NCI-H2081 (cell line): ENCODE measurements at regions not wholly inside any gene's neighbourhood (a gene's known extent, or its start where the extent isn't known, plus 50 kb on each side); places are given as distances from the start of the nearest gene placed in this dataset.

Experiments used
- DNase-seq, 2 experiments: peaks; one replicate each; lab custom pipeline; 2025; lab: John Stamatoyannopoulos, UW

GRCh38 chr17:71917715-71918114 is 203.1 kb upstream of the SOX9 start:
- no peak for DNase-seq

- DNase-seq, result no peak
These were observed 201.6 kb upstream of the SOX9 start for GRCh38 chr17:71919186-71919585.

- no peak for DNase-seq
These were observed 200.9 kb upstream of the SOX9 start for GRCh38 chr17:71919896-71920295.

DNA sequence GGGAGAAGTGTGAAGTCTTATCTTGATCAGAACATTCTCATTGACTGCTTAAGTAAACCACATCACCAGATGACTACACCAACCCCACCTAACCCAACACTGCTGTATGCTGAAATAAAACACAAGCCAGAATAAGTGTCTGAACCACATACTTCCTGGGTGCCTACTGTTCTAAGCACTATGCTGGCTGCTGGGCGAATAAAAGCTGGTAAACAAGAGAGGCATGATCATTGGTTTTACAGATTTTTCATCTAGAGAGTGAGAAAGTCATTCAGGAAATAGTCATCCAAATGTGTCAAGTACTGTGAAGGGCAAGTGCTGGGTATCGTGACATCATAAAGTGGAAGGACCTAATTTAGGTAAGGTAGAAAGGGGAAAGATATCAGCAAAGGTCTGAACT is 199.0 kb upstream of the SOX9 start:
- no peak for DNase-seq

- no peak for DNase-seq
These were observed 198.4 kb upstream of the SOX9 start for GRCh38 chr17:71922439-71922838.

DNA sequence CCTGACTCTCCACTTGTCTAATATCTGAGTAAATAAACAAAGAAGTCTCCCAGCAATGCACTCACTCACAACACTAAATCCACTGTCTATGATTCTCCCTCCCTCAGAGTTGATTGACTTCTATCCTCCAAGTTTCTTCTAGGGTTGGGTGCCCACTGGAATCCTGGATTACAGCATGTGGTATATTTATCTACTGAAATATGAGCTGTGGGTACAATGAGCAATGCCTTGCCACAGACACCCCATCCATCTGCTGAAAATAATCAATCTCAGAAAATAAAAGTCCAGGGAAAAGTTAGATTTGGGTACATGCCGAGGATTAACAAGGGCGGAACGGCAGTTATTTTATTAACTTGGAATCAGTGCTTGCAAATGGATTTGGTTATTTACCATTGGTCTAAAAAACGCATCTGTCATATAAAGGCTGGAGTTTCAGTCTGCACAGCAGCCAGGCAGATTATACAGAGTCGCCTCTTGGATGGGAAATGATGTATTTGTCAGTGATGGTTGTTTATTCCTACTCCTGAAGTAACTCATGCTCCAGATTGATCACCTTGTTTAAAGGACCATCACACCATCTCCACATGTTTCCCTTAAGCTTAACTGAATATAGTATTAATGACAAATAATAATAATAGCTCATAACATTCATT is 193.9 kb upstream of the SOX9 start:
- no peak for DNase-seq

DNA sequence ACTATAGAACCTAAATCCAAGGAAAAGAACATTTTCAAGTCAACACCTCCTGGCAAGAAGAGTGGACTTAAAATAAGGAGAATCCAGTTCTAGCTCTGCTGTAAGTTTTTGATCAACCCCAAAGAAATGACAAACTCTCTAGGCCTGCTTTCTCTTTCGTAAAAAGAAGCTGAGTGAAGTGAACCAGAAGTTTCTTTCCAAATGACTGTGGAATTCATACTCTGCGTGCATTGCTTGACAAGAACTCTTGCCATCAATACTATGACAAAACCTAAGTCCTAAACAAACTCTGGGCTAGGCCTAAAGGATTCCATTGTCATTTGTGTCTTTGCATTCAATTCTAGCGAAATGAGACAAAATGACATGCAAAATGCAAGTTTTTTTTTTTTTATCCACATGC is 187.5 kb upstream of the SOX9 start:
- DNase-seq, result no peak

GRCh38 chr17:71934520-71934919 is 186.3 kb upstream of the SOX9 start:
- no peak for DNase-seq

GRCh38 chr17:71935341-71935740 is 185.5 kb upstream of the SOX9 start:
- no peak for DNase-seq

DNA sequence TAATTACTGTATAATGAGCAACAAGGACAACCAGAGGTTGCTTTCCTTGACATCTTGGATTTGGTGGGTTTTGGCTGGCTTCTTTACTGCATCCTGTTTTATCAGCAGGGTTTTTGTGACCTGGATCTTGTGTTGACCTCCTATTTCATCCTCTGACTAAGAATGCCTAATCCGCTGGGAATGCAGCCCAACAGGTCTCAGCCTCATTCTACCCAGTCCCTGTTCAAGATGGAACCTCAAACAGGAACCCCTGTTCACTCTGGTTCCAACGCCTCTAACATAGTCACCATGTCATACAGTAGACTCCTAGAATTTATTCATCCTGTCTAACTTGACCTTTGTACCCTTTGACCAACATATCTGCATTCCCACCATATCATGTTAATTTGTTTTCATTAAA is 183.8 kb upstream of the SOX9 start:
- no peak for DNase-seq

- DNase-seq, result no peak
These were observed 182.9 kb upstream of the SOX9 start for GRCh38 chr17:71937914-71938313.

- DNase-seq, result no peak
These were observed 182.3 kb upstream of the SOX9 start for GRCh38 chr17:71938340-71939010.

DNA sequence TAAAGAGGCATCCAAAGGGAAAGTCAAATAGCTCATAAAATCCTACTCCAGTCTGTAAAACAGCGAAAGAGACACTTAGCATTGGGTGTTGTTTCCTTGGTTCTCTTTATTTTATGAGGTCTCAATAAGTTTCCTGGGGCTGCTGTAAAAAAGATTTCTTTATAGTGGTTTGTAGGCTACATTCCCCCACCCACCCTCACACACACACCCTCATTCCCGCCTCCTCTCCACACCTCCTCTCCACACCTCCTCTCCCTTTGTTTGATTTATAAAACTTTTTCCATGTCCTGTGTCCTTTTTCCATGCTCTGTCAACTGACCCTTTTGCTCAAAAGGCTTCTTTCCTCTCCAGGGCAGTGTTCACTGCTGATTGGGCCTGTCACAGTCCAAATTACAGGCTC is 178.9 kb upstream of the SOX9 start:
- DNase-seq, result no peak

DNA sequence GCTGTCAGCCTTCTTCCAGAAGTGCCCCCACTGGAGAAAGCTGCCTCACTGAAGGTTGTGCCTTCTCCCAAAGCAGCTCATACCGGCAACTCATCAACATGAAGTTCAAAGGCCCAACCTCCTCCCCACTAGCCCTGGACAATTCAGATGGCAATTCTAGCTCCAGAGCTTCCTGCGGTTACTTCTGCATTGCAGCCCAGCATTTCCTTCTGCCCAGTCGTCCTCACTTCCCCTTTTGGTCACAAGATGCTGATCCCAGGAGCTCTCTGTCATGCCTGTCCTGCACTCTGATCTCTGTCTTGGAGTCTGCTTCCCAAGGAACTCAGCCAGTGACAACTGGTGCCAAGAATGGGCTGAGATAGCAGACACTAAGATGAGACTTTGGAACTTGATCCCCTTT is 178.2 kb upstream of the SOX9 start:
- no peak for DNase-seq

DNA sequence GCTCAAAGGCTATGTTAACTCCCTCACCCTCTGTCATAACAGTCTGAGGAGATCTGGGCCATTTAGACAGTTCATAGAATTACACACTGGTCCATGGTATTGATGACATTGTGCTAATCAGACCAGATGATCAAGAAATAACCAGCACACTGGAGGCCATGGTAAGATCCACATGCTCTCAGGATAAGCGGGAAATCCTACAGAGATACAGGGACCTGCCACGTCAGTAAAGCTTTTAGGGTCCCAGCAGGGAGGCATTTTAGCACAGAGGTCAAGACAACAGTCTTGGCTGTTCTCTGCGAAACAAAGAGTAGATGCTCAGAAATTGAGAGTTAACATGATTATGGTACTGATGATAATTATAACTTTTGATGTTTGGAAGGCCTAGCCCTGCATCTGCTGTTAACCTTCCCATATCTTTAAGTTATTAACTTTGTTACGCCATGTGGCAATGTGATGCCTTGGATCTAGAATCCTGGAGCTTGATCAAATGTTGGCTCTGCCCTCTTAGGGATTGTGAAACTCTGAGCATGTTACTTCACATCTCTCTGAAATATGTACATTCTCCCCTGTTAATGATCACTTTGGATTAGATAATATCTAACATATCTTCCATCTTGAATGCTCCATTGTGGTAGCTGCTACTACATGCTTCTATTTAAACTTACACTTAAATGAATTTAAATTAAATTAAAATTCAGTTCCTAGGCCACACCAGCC is 172.0 kb upstream of the SOX9 start:
- no peak for DNase-seq

- DNase-seq, result no peak
These were observed 161.7 kb upstream of the SOX9 start for GRCh38 chr17:71959154-71959553.

- peak in 1 of 2 experiments; percentile 34 for DNase-seq
These were observed 157.5 kb upstream of the SOX9 start for GRCh38 chr17:71963351-71963750.

DNA sequence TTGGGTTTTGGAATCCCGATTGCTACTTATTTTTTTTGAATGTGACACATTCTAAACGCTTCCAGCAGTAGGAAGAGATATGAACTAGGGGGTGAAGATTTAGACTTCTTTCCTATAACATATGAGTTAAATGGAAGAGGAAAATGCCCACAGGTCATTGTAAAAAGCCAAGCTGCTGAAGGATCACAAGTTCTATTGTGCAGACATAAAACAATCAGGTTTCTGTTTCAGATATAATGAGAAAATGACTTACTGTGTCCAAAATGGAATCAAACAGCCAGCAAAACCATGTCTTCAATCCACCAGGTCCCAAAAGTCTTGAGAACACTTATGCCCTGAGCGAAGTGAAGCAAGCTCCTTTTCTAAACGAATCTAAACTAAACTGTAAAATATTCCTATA is 157.0 kb upstream of the SOX9 start:
- DNase-seq, result no peak

GRCh38 chr17:71964559-71964958 is 156.3 kb upstream of the SOX9 start:
- DNase-seq, result no peak

GRCh38 chr17:71966055-71966454 is 154.8 kb upstream of the SOX9 start:
- DNase-seq, result no peak

- no peak for DNase-seq
These were observed 154.1 kb upstream of the SOX9 start for GRCh38 chr17:71966459-71967313.

GRCh38 chr17:71969500-71969899 is 151.3 kb upstream of the SOX9 start:
- DNase-seq, result no peak
